PC-9 (cell line): ENCODE measurements at regions not wholly inside any gene's neighbourhood (a gene's known extent, or its start where the extent isn't known, plus 50 kb on each side); places are given as distances from the start of the nearest gene placed in this dataset.
"Not testable (repeated sequence)": the region's sequence is repeated elsewhere in the genome, so short reads cannot be mapped to it uniquely, and the experiment has no call there.

Experiments
- BruUV-seq: library from RNA; stranded (reverse); fragments of 400-500 nt; replicated peaks from 2 replicates; lab custom pipeline; 2021; lab: Mats Ljungman, UMichigan
- CTCF ChIA-PET: fragments of 300-600 bp; sonication (Branson Sonifier 250); formaldehyde crosslinking; loops from one replicate; lab custom pipeline; 2022; ENCODE audit warnings: antibody characterized with exemption; lab: Charles Lee
- POLR2A ChIA-PET: fragments of 300-600 bp; sonication (Branson Sonifier 250); formaldehyde crosslinking; loops from one replicate; lab custom pipeline; 2022; ENCODE audit warnings: antibody characterized with exemption; ENCODE audit not compliant: unreplicated experiment; lab: Charles Lee
- DNase-seq, 2 experiments: peaks; one replicate each; pipeline versions ENCODE4 v3.0.0 to v3.0.0-alpha.2; 2015 to 2022; ENCODE audit warnings: mixed read lengths in 1 of 2
- H2AFZ ChIP-seq: fragments of 200-600 bp; sonication (generic); 2 replicates; pipeline ENCODE4 v1.8.1; 2017; ENCODE audit warnings: antibody characterized with exemption
- H3F3A ChIP-seq: fragments of 200-600 bp; sonication (generic); 2 replicates; pipeline ENCODE4 v1.8.1; 2017; ENCODE audit warnings: antibody characterized with exemption, mild to moderate bottlenecking, low read depth; ENCODE audit not compliant: insufficient read depth
- H3K27ac ChIP-seq: fragments of 200-600 bp; sonication (generic); 2 replicates; pipeline ENCODE4 v1.6.1; 2016; ENCODE audit warnings: mixed run types
- H3K27me3 ChIP-seq: fragments of 200-600 bp; sonication (generic); 2 replicates; pipeline ENCODE4 v1.6.1; 2016; ENCODE audit warnings: low read depth, mixed run types; ENCODE audit not compliant: insufficient read depth
- H3K36me3 ChIP-seq: fragments of 200-600 bp; sonication (generic); 2 replicates; pipeline ENCODE4 v1.6.1; 2016; ENCODE audit warnings: low read depth, mixed run types
- H3K4me1 ChIP-seq: fragments of 200-600 bp; sonication (generic); replicated peaks from 2 replicates; pipeline ENCODE4 v1.6.1; 2016; ENCODE audit warnings: mixed run types; ENCODE audit not compliant: insufficient read depth
- H3K4me2 ChIP-seq: fragments of 200-600 bp; sonication (generic); 2 replicates; pipeline ENCODE4 v1.6.1; 2017; ENCODE audit warnings: mixed run types
- H3K4me3 ChIP-seq: fragments of 200-600 bp; sonication (generic); 2 replicates; pipeline ENCODE4 v1.6.1; 2016; ENCODE audit warnings: mixed run types
- H3K79me2 ChIP-seq: fragments of 200-600 bp; sonication (generic); 2 replicates; pipeline ENCODE4 v1.6.1; 2017; ENCODE audit warnings: low read depth, mixed run types
- H3K9me2 ChIP-seq: fragments of 200-600 bp; sonication (generic); 2 replicates; pipeline ENCODE4 v1.8.1; 2017; ENCODE audit warnings: mild to moderate bottlenecking; ENCODE audit not compliant: insufficient read depth
- H3K9me3 ChIP-seq: fragments of 200-600 bp; sonication (generic); 2 replicates; pipeline ENCODE4 v1.8.1; 2016; ENCODE audit warnings: low read depth; ENCODE audit not compliant: insufficient read depth
- H4K20me1 ChIP-seq: fragments of 200-600 bp; sonication (generic); 2 replicates; pipeline ENCODE4 v1.8.1; 2017; ENCODE audit not compliant: insufficient read depth
- CTCF ChIP-seq: fragments of 200-600 bp; sonication (generic); conservative IDR thresholded peaks from 2 replicates; pipeline ENCODE4 v1.6.1; 2017; ENCODE audit warnings: mixed run types, antibody characterized with exemption, mild to moderate bottlenecking, moderate library complexity
- EZH2 ChIP-seq: fragments of 200-600 bp; sonication (generic); IDR thresholded peaks from 2 replicates; pipeline ENCODE4 v1.8.0; 2017; ENCODE audit warnings: antibody characterized with exemption, low read depth
- intact Hi-C: fragments of 100-400 bp; cut with micrococcal nuclease; formaldehyde crosslinking; loops from one replicate; pipeline ENCODE4 v1.10.0; 2022; ENCODE audit not compliant: unreplicated experiment

- Histone ChIP-seq H4K20me1 (no peaks in the 10 kb centered on the region), H3K27ac (no peak overlapping the region), H3K9me2 (no peaks in the 10 kb centered on the region), H3K79me2 (no peaks in the 10 kb centered on the region), H3K4me3 (no peak overlapping the region), H3K4me1 (peaks cover 6% of the 10 kb centered on the region; the same call in 1 of the 2 replicates), H3K9me3 (no peaks in the 10 kb centered on the region), H2AFZ (no peak overlapping the region), H3K4me2 (no peak overlapping the region), H3F3A (no peaks in the 10 kb centered on the region), H3K27me3 (peaks cover 4% of the 10 kb centered on the region; the same call in 1 of the 2 replicates), H3K36me3 (no peaks in the 10 kb centered on the region)
- DNase-seq, result no peak
- no TSS peak for BruUV-seq
- ChIA-PET CTCF (no interaction called here), POLR2A (no interaction called here)
- no peak for TF ChIP-seq EZH2
- TF ChIP-seq CTCF, result no peak
- intact Hi-C loops, result no loop called here
These were observed 111.0 kb upstream of the ANKRD30BL start for GRCh38 chr2:132272713-132273112.

GRCh38 chr2:132273585-132273984 is 111.8 kb upstream of the ANKRD30BL start:
- H3K4me3 ChIP-seq, intact Hi-C loops, H3K9me2 ChIP-seq, BruUV-seq, H3F3A ChIP-seq, H4K20me1 ChIP-seq, H3K9me3 ChIP-seq, H3K27me3 ChIP-seq, DNase-seq, CTCF ChIA-PET, H2AFZ ChIP-seq, H3K36me3 ChIP-seq, H3K79me2 ChIP-seq, POLR2A ChIA-PET, H3K27ac ChIP-seq, H3K4me1 ChIP-seq, H3K4me2 ChIP-seq: not testable (repeated sequence)

DNA sequence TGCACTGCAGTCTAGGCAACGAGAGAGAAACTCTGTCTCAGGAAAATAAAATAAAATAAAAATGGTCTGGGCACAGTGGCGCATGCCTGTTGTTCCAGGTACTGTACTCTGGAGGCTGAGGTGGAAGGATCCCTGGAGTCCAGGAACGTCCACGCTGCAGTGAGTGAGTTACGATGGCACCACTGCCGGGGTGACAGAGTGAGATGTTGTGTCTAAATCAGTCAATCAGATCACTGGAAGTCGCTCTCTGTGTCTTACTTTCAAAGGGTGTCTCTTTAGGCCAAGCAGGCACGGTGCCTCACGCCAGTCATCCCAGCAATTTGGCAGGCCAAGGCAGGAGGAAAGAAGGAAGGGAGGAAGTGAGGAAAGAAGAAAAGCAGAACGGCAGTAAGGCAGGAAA is 112.2 kb upstream of the ANKRD30BL start:
- no peaks in the 10 kb centered on the region for H3K36me3 ChIP-seq
- no peak overlapping the region for H3K27ac ChIP-seq
- BruUV-seq, result no TSS peak
- peaks cover 4% of the 10 kb centered on the region; the same call in 1 of the 2 replicates for H3K27me3 ChIP-seq
- no peak overlapping the region for H3K4me3 ChIP-seq
- no peaks in the 10 kb centered on the region for H3K79me2 ChIP-seq
- no peak overlapping the region for H3K4me2 ChIP-seq
- ChIA-PET CTCF (no interaction called here), POLR2A (no interaction called here)
- TF ChIP-seq EZH2 (no peak), CTCF (no peak)
- no peaks in the 10 kb centered on the region for H3K4me1 ChIP-seq
- no peaks in the 10 kb centered on the region for H3K9me3 ChIP-seq
- intact Hi-C loops, result no loop called here
- no peak overlapping the region for H2AFZ ChIP-seq
- no peaks in the 10 kb centered on the region for H3F3A ChIP-seq
- H4K20me1 ChIP-seq, result no peaks in the 10 kb centered on the region
- H3K9me2 ChIP-seq, result no peaks in the 10 kb centered on the region
- no peak for DNase-seq

GRCh38 chr2:132275396-132275795 is 113.6 kb upstream of the ANKRD30BL start:
- H3K36me3 ChIP-seq, result no peaks in the 10 kb centered on the region
- BruUV-seq, result no TSS peak
- H3K9me2 ChIP-seq, result no peaks in the 10 kb centered on the region
- H4K20me1 ChIP-seq, result no peaks in the 10 kb centered on the region
- no peaks in the 10 kb centered on the region for H3K4me1 ChIP-seq
- intact Hi-C loops, result no loop called here
- ChIA-PET CTCF (no interaction called here), POLR2A (no interaction called here)
- no peak overlapping the region for H3K27ac ChIP-seq
- H3K9me3 ChIP-seq, result no peaks in the 10 kb centered on the region
- no peaks in the 10 kb centered on the region for H3F3A ChIP-seq
- DNase-seq, result no peak
- H3K27me3 ChIP-seq, result peaks cover under 1% of the 10 kb centered on the region; the same call in 1 of the 2 replicates
- H2AFZ ChIP-seq, result no peak overlapping the region
- no peak for TF ChIP-seq EZH2
- TF ChIP-seq CTCF, result no peak
- no peak overlapping the region for H3K4me3 ChIP-seq
- no peaks in the 10 kb centered on the region for H3K79me2 ChIP-seq
- H3K4me2 ChIP-seq, result no peak overlapping the region
